ENCODE measurements at regions not wholly inside any gene's neighbourhood (a gene's known extent, or its start where the extent isn't known, plus 50 kb on each side); places are given as distances from the start of the nearest gene placed in this dataset.

- no peaks in the 10 kb centered on the region for H3K36me3 ChIP-seq
- H3K4me3 ChIP-seq, result no peak overlapping the region
- H3K9me3 ChIP-seq, result no peaks in the 10 kb centered on the region
- no peak overlapping the region for H3K27ac ChIP-seq
- H3K4me2 ChIP-seq, result no peak overlapping the region
- no peaks in the 10 kb centered on the region for H3K27me3 ChIP-seq
- no peaks in the 10 kb centered on the region for H4K20me1 ChIP-seq
- H3K4me1 ChIP-seq, result peaks cover 8% of the 10 kb centered on the region; the same call in 1 of the 2 replicates
- TF ChIP-seq Cebpa-rat (IDR thresholded peaks at IDR 0.05), result no peak
- no peak overlapping the region for H3K9ac ChIP-seq
Measured at GRCh38 chr11:93278976-93279375, 51.6 kb upstream of the DEUP1 start.

GRCh38 chr11:93279851-93280347, 50.6 kb upstream of the DEUP1 start:
- H3K4me2 ChIP-seq, result peak overlapping the region; percentile 25; the same call in 1 of the 2 replicates
- H3K27me3 ChIP-seq, result no peaks in the 10 kb centered on the region
- H3K9ac ChIP-seq, result no peak overlapping the region
- no peak for TF ChIP-seq Cebpa-rat (IDR thresholded peaks at IDR 0.05)
- H3K4me3 ChIP-seq, result no peak overlapping the region
- H3K36me3 ChIP-seq, result no peaks in the 10 kb centered on the region
- H4K20me1 ChIP-seq, result no peaks in the 10 kb centered on the region
- H3K9me3 ChIP-seq, result no peaks in the 10 kb centered on the region
- no peak overlapping the region for H3K27ac ChIP-seq
- peaks cover 8% of the 10 kb centered on the region; the same call in 1 of the 2 replicates for H3K4me1 ChIP-seq

Measured in BLaER1 (cell line).